ENCODE measurements at regions not wholly inside any gene's neighbourhood (a gene's known extent, or its start where the extent isn't known, plus 50 kb on each side); places are given as distances from the start of the nearest gene placed in this dataset.

- no peak for TF ChIP-seq CTCF (IDR thresholded peaks at IDR 0.05)
- TF ChIP-seq EZH2 (IDR thresholded peaks at IDR 0.05) = no peak
Observed at GRCh38 chr9:13661014-13661413, 381.5 kb upstream of the MPDZ start.
